ENCODE measurements at regions not wholly inside any gene's neighbourhood (a gene's known extent, or its start where the extent isn't known, plus 50 kb on each side); places are given as distances from the start of the nearest gene placed in this dataset.

DNA sequence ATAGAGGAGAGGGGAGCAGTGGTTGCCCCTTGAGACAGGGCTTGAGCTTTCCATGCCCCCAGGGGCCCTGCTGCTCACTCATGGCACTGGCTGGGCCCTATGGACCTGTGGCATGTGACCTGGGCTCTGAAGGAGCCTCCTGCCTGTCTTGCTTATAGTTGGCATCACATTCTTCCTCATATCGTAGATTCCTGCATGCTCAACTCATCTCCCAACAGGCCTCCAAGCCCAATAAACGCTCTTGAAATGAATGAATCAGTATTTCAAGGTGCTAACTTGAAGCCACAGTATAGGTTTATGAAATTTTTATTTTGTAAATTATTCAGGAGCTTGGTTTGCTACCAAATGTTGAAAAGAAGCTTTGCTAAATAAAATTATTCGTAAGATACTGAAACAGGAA lies 93.3 kb upstream of the SLC7A14 start:
- no peak for TF ChIP-seq SP1 (IDR thresholded peaks at IDR 0.05)
- TF ChIP-seq L3MBTL2 (conservative IDR thresholded peaks at IDR 0.05): no peak
- TF ChIP-seq NFRKB (IDR thresholded peaks at IDR 0.05): no peak
- TF ChIP-seq ARNT (IDR thresholded peaks at IDR 0.05): no peak
- no peak for TF ChIP-seq FOXM1 (IDR thresholded peaks at IDR 0.05; ENCODE audit: borderline replicate concordance)
- no peak for TF ChIP-seq TARDBP (IDR thresholded peaks at IDR 0.05)
- no peak for TF ChIP-seq FOXK2 (IDR thresholded peaks at IDR 0.05)
- TF ChIP-seq, protein P1, sequence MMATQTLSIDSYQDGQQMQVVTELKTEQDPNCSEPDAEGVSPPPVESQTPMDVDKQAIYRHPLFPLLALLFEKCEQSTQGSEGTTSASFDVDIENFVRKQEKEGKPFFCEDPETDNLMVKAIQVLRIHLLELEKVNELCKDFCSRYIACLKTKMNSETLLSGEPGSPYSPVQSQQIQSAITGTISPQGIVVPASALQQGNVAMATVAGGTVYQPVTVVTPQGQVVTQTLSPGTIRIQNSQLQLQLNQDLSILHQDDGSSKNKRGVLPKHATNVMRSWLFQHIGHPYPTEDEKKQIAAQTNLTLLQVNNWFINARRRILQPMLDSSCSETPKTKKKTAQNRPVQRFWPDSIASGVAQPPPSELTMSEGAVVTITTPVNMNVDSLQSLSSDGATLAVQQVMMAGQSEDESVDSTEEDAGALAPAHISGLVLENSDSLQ (IDR thresholded peaks at IDR 0.05): no peak
- TF ChIP-seq BHLHE40 (IDR thresholded peaks at IDR 0.05; ENCODE audit: borderline replicate concordance): no peak
- no peak for TF ChIP-seq SUZ12 (IDR thresholded peaks at IDR 0.05)
- no peak for TF ChIP-seq LEF1 (IDR thresholded peaks at IDR 0.05; ENCODE audit: borderline replicate concordance)
- TF ChIP-seq ELF4 (IDR thresholded peaks at IDR 0.05): no peak
- no peak for TF ChIP-seq ZNF384 (IDR thresholded peaks at IDR 0.05)
- no peak for TF ChIP-seq CTBP1 (IDR thresholded peaks at IDR 0.05; ENCODE audit: borderline replicate concordance)

Measured in HEK293T (cell line).